ENCODE measurements at regions not wholly inside any gene's neighbourhood (a gene's known extent, or its start where the extent isn't known, plus 50 kb on each side); places are given as distances from the start of the nearest gene placed in this dataset.

GRCh38 chr4:163651761-163652160 lies 157.3 kb downstream of the TMA16 start:
- TF ChIP-seq EZH2phosphoT487 (IDR thresholded peaks at IDR 0.05) (no peak), EZH2 (IDR thresholded peaks at IDR 0.05) (no peak), CTCF (IDR thresholded peaks at IDR 0.05) (no peak)
